Bronchial epithelial cell (primary cell): ENCODE measurements at regions not wholly inside any gene's neighbourhood (a gene's known extent, or its start where the extent isn't known, plus 50 kb on each side); places are given as distances from the start of the nearest gene placed in this dataset.
A peak's percentile ranks its signal among the peaks of the same experiment; 100 is the strongest.

Experiments used
- DNase-seq: peaks from one replicate; pipeline ENCODE4 v3.0.0-alpha.2; 2010; ENCODE audit warnings: low read depth
- FAIRE-seq: peaks from 2 replicates; lab custom pipeline; 2011; peaks lifted over from hg19 to GRCh38; lab: Jason Lieb, UNC
- H3K27me3 ChIP-seq: 2 replicates; pipeline ENCODE4 v1.5.1; 2011; ENCODE audit warnings: low read length; ENCODE audit not compliant: control insufficient read depth, insufficient read depth
- H3K36me3 ChIP-seq: 2 replicates; pipeline ENCODE4 v1.5.1; 2011; ENCODE audit warnings: low read length; ENCODE audit not compliant: control insufficient read depth, insufficient read depth
- H3K4me3 ChIP-seq: 2 replicates; pipeline ENCODE4 v1.5.1; 2011; ENCODE audit warnings: mild to moderate bottlenecking, low read depth, low read length, control low read depth
- CTCF ChIP-seq: IDR thresholded peaks from 2 replicates; pipeline ENCODE4 v1.5.1; 2011; ENCODE audit warnings: mild to moderate bottlenecking, moderate library complexity, low read length, control low read depth, inconsistent platforms; ENCODE audit not compliant: insufficient read depth, severe bottlenecking

GRCh38 chr18:26780520-26781325 lies 84.8 kb downstream of the AQP4 start:
- no peak for TF ChIP-seq CTCF
- H3K27me3 ChIP-seq, result no peaks in the 10 kb centered on the region
- DNase-seq (no peak), FAIRE-seq (no peak)
- H3K36me3 ChIP-seq, result no peaks in the 10 kb centered on the region
- no peak overlapping the region for H3K4me3 ChIP-seq

- DNase-seq (no peak), FAIRE-seq (no peak)
- H3K4me3 ChIP-seq, result no peak overlapping the region
- H3K27me3 ChIP-seq, result no peaks in the 10 kb centered on the region
- TF ChIP-seq CTCF, result no peak
- no peaks in the 10 kb centered on the region for H3K36me3 ChIP-seq
Observed at GRCh38 chr18:26778054-26778393, 87.5 kb downstream of the AQP4 start.

GRCh38 chr18:26777351-26778053 lies 88.0 kb downstream of the AQP4 start:
- DNase-seq (peak; percentile 48), FAIRE-seq (no peak)
- Histone ChIP-seq H3K4me3 (no peak overlapping the region), H3K27me3 (no peaks in the 10 kb centered on the region), H3K36me3 (no peaks in the 10 kb centered on the region)
- no peak for TF ChIP-seq CTCF

GRCh38 chr18:26772691-26773090 lies 92.8 kb downstream of the AQP4 start:
- DNase-seq (no peak), FAIRE-seq (no peak)
- no peaks in the 10 kb centered on the region for H3K36me3 ChIP-seq
- H3K4me3 ChIP-seq, result no peak overlapping the region
- TF ChIP-seq CTCF, result no peak
- H3K27me3 ChIP-seq, result no peaks in the 10 kb centered on the region

- no peaks in the 10 kb centered on the region for H3K27me3 ChIP-seq
- FAIRE-seq (no peak), DNase-seq (no peak)
- TF ChIP-seq CTCF, result peak; percentile 54
- H3K36me3 ChIP-seq, result no peaks in the 10 kb centered on the region
- H3K4me3 ChIP-seq, result no peak overlapping the region
Observed at GRCh38 chr18:26771524-26771923, 94.0 kb downstream of the AQP4 start.
